ENCODE measurements at regions not wholly inside any gene's neighbourhood (a gene's known extent, or its start where the extent isn't known, plus 50 kb on each side); places are given as distances from the start of the nearest gene placed in this dataset.
A peak's percentile ranks its signal among the peaks of the same experiment; 100 is the strongest.
"Not testable (repeated sequence)": the region's sequence is repeated elsewhere in the genome, so short reads cannot be mapped to it uniquely, and the experiment has no call there.

GRCh38 chr9:71508141-71508540, 260.2 kb downstream of the CEMIP2 start:
- not testable (repeated sequence) for DNase-seq (ENCODE audit: low read depth in 2 of 2)

GRCh38 chr9:71506821-71507220, 261.5 kb downstream of the CEMIP2 start:
- DNase-seq (ENCODE audit: low read depth in 2 of 2) = peak; percentile 24 to 30

- no peak for DNase-seq (ENCODE audit: low read depth in 2 of 2)
These were observed 263.7 kb downstream of the CEMIP2 start for GRCh38 chr9:71504636-71505035.

- DNase-seq (ENCODE audit: low read depth in 2 of 2) = no peak
These were observed 269.6 kb downstream of the CEMIP2 start for GRCh38 chr9:71498691-71499090.

GRCh38 chr9:71490810-71491209, 277.5 kb downstream of the CEMIP2 start:
- no peak for DNase-seq (ENCODE audit: low read depth in 2 of 2)

GRCh38 chr9:71487061-71487460, 281.3 kb downstream of the CEMIP2 start:
- DNase-seq (ENCODE audit: low read depth in 2 of 2) = peak; percentile 15 to 20

- DNase-seq (ENCODE audit: low read depth in 2 of 2) = no peak
These were observed 283.0 kb downstream of the CEMIP2 start for GRCh38 chr9:71485326-71485725.

GRCh38 chr9:71483436-71483835, 284.9 kb downstream of the CEMIP2 start:
- no peak for DNase-seq (ENCODE audit: low read depth in 2 of 2)

GRCh38 chr9:71479621-71480020, 288.7 kb downstream of the CEMIP2 start:
- DNase-seq (ENCODE audit: low read depth in 2 of 2) = no peak

GRCh38 chr9:71472400-71472799, 295.9 kb downstream of the CEMIP2 start:
- DNase-seq (ENCODE audit: low read depth in 2 of 2) = no peak

- DNase-seq (ENCODE audit: low read depth in 2 of 2) = no peak
These were observed 302.9 kb downstream of the CEMIP2 start for GRCh38 chr9:71465392-71465791.

GRCh38 chr9:71459082-71459481, 309.2 kb downstream of the CEMIP2 start:
- DNase-seq (ENCODE audit: low read depth in 2 of 2) = no peak

- peak; percentile 32 to 41 for DNase-seq (ENCODE audit: low read depth in 2 of 2)
These were observed 321.6 kb downstream of the CEMIP2 start for GRCh38 chr9:71446473-71447411.

GRCh38 chr9:71446106-71446472, 322.2 kb downstream of the CEMIP2 start:
- no peak for DNase-seq (ENCODE audit: low read depth in 2 of 2)

GRCh38 chr9:71442937-71443336, 321.5 kb upstream of the TRPM3 start:
- no peak for DNase-seq (ENCODE audit: low read depth in 2 of 2)

- DNase-seq (ENCODE audit: low read depth in 2 of 2) = no peak
These were observed 319.8 kb upstream of the TRPM3 start for GRCh38 chr9:71441266-71441665.

GRCh38 chr9:71431931-71432330, 310.5 kb upstream of the TRPM3 start:
- DNase-seq (ENCODE audit: low read depth in 2 of 2) = peak in 1 of 2 experiments; percentile 1

GRCh38 chr9:71407341-71407740, 285.9 kb upstream of the TRPM3 start:
- DNase-seq (ENCODE audit: low read depth in 2 of 2) = not testable (repeated sequence)

GRCh38 chr9:71403106-71403505, 281.7 kb upstream of the TRPM3 start:
- no peak for DNase-seq (ENCODE audit: low read depth in 2 of 2)

GRCh38 chr9:71393005-71393404, 271.6 kb upstream of the TRPM3 start:
- DNase-seq (ENCODE audit: low read depth in 2 of 2) = no peak

GRCh38 chr9:71384343-71384742, 262.9 kb upstream of the TRPM3 start:
- no peak for DNase-seq (ENCODE audit: low read depth in 2 of 2)

- DNase-seq (ENCODE audit: low read depth in 2 of 2) = no peak
These were observed 262.0 kb upstream of the TRPM3 start for GRCh38 chr9:71383308-71383940.

- DNase-seq (ENCODE audit: low read depth in 2 of 2) = no peak
These were observed 246.7 kb upstream of the TRPM3 start for GRCh38 chr9:71368157-71368556.
